ENCODE measurements at regions not wholly inside any gene's neighbourhood (a gene's known extent, or its start where the extent isn't known, plus 50 kb on each side); places are given as distances from the start of the nearest gene placed in this dataset.
"Not testable (repeated sequence)": the region's sequence is repeated elsewhere in the genome, so short reads cannot be mapped to it uniquely, and the experiment has no call there.

- no peak for DNase-seq (ENCODE audit: low read depth)
Measured at GRCh38 chr3:159047361-159047760, 245.5 kb downstream of the MFSD1 start.

DNA sequence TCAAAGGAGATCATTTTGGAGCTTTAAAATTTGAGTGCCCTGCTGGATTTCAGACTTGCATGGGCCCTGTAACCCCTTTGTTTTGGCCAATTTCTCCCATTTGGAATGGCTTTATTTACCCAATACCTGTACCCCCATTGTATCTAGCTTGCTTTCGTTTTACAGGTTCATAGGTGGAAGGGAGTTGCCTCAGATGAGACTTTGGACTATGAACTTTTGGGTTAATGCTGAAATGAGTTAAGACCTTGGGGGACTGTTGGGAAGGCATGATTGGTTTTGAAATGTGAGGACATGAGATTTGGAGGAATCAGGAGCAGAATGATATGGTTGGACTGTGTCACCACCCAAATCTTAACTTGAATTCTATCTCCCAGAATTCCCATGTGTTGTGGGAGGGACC, 250.6 kb downstream of the MFSD1 start:
- not testable (repeated sequence) for DNase-seq (ENCODE audit: low read depth)

GRCh38 chr3:159057621-159058020, 255.8 kb downstream of the MFSD1 start:
- no peak for DNase-seq (ENCODE audit: low read depth)

DNA sequence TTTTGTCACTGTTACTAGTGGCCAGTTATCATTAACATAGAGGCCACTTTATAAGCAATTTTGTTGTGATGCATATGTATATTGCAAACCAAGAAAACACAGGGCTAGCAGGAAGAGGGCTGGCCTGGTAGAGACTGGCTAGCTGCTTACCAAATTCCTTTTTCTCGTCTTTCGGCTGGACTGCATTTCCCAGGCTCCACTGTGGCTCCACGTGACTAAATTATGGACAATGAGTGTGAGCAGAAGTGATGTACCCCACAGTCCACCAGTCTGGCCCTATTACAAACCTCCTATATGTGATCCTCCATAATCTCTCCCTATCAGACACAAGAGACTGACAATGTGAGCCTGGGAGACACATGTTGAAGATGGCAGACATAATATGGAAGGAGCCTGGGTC, 257.0 kb downstream of the MFSD1 start:
- DNase-seq (ENCODE audit: low read depth): no peak

- no peak for DNase-seq (ENCODE audit: low read depth)
Measured at GRCh38 chr3:159059395-159059794, 257.5 kb downstream of the MFSD1 start.

DNA sequence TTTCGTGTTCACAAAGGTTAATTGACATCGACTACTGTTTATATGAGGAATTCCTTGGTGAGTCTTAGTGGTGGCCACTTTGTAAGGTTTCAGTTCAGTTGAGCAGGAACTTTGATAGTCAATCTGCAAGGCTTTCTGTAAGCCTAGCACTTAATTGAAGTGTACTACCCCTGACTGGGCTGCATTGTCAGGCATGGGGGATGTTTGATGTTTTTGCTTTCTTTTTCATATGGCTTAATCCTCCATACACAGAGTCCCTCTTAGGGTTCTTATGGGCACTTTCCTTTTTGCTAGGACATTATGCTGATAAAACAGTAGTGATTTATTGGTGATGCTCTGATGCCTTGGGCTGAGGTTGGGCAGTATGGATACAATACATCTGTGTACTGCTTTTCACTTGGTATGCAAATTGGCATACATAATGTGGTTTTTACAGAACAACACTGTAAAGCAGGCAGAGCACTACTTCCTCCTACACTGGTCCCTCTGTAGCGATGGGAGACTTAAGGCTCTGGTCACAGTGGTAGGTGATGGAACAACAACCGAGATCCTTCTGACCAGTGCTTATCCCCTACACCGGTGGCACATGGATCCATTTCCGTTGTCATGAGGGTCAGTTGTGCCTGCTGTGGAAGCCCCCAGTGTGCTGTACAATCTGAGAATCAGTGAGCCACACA, 261.0 kb downstream of the MFSD1 start:
- DNase-seq (ENCODE audit: low read depth): no peak

GRCh38 chr3:159069091-159069490, 267.2 kb downstream of the MFSD1 start, which contains the start of gene IQCJ:
Gene IQCJ (plus strand): TSS chr3:159069319.
- no peak for DNase-seq (ENCODE audit: low read depth)

- DNase-seq (ENCODE audit: low read depth): no peak
Measured at GRCh38 chr3:159069866-159070425, 268.1 kb downstream of the MFSD1 start.

DNA sequence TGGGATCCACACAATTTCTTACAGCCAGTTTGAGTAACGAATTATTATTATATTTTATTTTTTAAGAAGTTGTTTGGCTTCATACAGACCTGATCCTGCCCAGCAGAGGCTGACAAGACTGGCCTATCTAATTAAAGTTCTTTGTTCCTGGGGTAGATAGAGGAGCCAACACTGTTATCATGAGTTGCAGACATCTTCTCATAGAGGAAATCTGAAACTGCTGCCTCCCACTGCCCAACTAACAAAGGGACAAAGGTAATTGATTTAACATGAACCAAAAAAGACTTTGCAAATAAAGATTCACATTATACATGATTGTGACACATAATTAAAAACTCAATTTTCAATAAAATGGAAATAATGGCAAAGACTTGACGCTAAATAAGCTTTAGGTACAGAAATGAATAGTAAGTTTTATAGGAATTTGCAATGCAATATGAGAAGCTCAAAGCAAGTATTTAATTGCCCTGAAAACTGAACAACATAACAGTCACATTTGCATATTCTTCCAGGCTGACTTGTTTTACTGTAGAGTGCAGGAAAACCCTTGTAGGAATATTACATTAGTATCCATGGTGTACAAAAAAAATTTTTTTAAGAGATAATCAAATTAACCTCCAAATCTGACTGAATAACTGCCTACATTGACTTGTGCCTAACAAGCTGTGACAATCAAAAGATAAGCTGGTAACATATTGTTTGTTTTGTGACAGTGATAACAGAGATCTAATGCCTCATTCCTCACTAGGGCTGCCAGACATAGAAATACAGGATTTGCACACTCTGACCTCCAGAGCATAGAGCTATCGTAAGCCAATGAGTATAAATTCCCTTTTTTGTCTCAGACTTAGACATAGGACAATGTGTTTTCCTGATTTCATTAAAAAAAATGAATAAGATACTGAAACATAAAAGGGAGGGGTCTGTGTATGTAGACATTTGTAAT, 273.2 kb downstream of the MFSD1 start:
- no peak for DNase-seq (ENCODE audit: low read depth)

DNA sequence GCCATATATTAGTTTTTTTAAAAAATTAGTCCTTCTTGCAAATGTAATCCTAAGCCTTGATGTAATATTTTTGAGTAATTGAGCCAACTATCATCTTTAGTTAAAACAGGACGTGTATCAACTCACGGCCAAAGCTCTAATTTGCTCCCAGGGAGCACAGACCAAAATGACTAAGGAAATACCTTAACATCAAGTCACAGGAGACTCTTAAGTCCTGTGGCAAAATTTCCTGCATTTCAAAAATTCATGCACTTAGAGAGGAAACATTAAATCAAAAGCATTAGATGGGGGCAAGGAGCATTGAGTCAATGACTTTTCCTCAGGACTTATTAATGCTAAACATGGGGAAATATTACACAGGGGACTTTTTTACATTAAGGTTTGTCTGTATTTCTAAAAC, 276.0 kb downstream of the MFSD1 start:
- no peak for DNase-seq (ENCODE audit: low read depth)

GRCh38 chr3:159080256-159080655, 278.4 kb downstream of the MFSD1 start:
- no peak for DNase-seq (ENCODE audit: low read depth)

DNA sequence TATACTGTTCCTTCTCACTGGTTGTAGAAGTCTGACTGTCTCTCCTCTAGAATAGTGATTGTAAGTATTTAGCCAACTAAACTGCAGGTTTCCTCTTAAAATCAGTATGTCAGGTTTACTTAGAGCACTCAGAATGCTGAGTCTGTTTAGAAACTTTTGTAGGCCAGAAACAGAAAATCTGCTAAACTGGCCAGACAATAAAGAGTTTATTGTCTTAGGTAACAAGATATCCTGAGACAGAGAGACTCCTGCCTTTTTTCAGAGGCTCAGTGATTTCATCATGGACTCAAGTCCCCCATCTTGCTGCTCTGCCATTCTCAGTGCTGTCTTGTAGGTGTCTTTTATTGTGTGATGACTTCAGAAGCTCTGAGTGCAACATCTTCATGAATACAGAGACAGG, 279.0 kb downstream of the MFSD1 start:
- no peak for DNase-seq (ENCODE audit: low read depth)

- DNase-seq (ENCODE audit: low read depth): no peak
Measured at GRCh38 chr3:159082519-159082918, 280.7 kb downstream of the MFSD1 start.

GRCh38 chr3:159091936-159092335, 290.1 kb downstream of the MFSD1 start:
- DNase-seq (ENCODE audit: low read depth): no peak

DNA sequence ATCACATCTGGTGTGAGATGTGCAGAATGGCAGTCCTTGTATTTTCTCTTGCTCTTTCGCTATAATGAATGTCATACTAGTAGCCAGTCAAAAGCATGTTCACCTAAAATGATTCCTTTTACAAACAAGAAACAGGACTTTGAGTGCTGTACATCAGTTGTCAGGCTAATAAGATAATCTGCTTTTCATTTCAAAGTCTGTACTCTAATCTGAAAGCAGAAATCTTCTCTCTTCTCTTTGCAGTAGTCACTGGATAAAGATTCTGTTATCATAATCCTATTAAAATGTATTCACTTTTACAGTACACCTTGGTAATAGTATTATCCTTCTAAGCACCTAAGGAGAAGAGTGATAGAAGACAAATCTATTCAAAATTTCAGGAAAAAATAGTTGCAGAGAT, 300.1 kb downstream of the MFSD1 start:
- DNase-seq (ENCODE audit: low read depth): no peak

DNA sequence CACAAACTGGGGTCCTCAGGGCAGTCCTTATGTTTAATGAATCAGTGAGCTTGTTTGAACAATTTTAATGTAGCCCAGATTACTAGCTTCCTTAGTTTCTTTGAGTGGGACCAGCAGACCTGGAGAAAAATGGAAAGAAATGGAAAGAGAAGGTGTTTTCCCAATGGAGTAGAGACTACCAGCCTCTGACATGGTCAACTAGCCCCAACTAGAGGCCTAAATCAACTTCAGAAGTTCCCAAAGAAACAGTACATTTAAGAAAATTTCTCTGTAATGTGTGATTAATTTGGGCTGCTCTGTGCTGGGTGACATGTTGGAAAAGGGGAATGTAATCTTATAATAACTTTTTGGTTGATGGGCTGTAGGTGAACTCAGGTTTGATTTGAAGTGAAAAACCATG, 310.9 kb downstream of the MFSD1 start:
- DNase-seq (ENCODE audit: low read depth): no peak

DNA sequence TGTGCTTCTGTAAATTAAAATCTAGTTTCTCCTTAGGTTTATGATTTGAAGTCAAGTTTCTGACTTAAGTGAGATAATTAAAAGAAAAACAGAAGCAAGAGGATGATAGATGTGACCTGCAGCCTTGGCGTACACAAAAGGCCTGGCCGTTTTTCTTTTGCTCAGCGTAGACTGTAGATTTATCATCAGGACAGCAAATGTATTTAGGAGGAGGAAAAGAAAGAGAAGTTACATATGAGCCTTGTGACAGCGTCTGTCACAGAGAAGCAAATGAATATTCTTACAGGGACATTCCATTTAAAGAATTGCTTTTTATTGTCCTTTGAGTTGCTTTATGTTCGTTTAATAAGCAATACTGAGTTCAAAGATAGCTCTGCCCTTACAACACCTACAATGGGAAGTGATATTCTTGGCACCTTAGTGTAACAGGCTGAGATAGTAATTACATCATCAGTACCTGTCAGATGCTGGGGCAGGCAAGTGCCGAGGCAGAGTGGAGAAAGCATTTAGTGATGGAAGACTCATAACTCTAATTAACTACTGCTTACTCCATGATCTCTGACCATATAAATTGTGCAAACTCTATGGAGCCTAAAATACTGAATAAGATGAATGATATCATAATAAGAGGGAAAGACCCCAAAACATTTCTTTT, 311.5 kb downstream of the MFSD1 start:
- no peak for DNase-seq (ENCODE audit: low read depth)

DNA sequence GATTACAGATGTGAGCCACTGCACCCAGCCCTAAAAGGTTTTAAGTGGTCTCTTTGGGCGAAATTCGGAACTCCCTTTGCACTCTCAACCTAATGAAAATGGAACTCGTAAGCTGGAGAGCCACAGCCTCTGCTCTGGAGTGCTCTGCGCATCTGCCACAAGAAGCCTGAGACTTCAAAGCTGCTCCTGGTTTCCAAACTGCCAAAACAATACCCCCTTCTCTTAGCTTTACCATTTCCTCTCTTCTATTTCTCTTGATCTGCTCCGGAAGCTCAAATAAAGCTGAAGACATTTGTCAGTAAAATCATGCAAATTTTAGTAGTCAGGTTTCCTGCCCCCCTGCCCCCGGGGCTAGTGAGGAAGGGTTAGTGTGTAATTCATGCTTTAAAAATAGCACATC, 312.7 kb downstream of the MFSD1 start:
- DNase-seq (ENCODE audit: low read depth): no peak

DNA sequence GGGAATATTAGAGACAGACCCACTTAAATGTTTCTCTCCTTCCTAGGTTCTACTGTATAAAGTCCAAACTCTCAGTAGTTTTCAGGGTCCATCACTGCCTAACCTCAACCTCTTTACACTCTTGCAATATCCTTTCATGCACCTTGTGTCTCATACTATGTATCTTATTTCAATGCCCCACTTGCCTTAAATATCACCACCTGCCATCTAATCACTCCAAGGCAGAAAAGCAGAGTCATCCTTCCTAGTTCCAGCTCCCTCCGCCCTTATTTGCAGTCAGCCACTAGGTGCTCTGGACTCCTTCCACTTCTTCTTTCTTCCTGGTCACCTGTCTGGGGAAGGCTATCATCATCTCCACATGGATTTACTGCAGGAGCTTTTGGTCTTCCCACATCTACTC, 322.0 kb downstream of the MFSD1 start:
- no peak for DNase-seq (ENCODE audit: low read depth)

GRCh38 chr3:159126261-159127020, 324.6 kb downstream of the MFSD1 start:
- no peak for DNase-seq (ENCODE audit: low read depth)

- DNase-seq (ENCODE audit: low read depth): no peak
Measured at GRCh38 chr3:159127021-159127392, 325.2 kb downstream of the MFSD1 start.

GRCh38 chr3:159128628-159129027, 326.8 kb downstream of the MFSD1 start:
- no peak for DNase-seq (ENCODE audit: low read depth)

All from fibroblast of the conjunctiva (primary cell).